NB4 (cell line): ENCODE measurements at regions not wholly inside any gene's neighbourhood (a gene's known extent, or its start where the extent isn't known, plus 50 kb on each side); places are given as distances from the start of the nearest gene placed in this dataset.

Experiments used
- DNase-seq: peaks from one replicate; pipeline ENCODE4 v3.0.0; 2010; ENCODE audit warnings: low read depth
- H3K4me3 ChIP-seq: one replicate; pipeline ENCODE4 v1.5.1; 2011; ENCODE audit warnings: mild to moderate bottlenecking, low read depth, low read length, moderate library complexity
- MYC ChIP-seq: IDR thresholded peaks from 2 replicates; pipeline ENCODE4 v1.6.1; 2011; ENCODE audit warnings: low read depth, low read length
- POLR2A ChIP-seq: IDR thresholded peaks from 2 replicates; pipeline ENCODE4 v1.6.1; 2011; ENCODE audit warnings: mild to moderate bottlenecking; ENCODE audit not compliant: insufficient read length; ENCODE audit errors: extremely low read depth
- TF ChIP-seq, protein P1 (sequence below): IDR thresholded peaks from one replicate; pipeline ENCODE4 v1.5.1; 2012; ENCODE audit warnings: low read depth, low read length
- TF ChIP-seq, protein P2 (sequence below): IDR thresholded peaks from 2 replicates; pipeline ENCODE4 v1.6.1; 2011; ENCODE audit warnings: low read depth, low read length

DNA sequence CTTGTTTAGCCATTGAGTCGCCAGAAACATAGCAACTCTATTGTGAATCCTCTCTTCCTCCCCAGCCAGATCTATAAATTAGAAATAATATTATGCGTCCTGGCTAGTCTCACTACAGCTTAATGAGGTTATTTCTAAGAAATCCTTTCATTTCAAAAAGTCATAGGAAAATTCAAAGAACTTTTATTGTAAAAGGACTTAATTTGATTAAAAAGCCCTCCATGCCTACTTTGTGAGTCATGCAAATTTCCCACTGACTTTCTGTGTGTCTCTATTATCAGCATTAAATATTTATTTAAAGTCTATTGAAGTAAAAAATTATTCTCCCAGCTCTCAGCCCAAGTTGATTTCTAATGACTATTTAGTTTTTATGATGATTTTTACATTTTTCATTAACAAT, 160.7 kb downstream of the PHLDA1 start:
- no peak for DNase-seq
- TF ChIP-seq POLR2A = no peak
- TF ChIP-seq, protein P1, sequence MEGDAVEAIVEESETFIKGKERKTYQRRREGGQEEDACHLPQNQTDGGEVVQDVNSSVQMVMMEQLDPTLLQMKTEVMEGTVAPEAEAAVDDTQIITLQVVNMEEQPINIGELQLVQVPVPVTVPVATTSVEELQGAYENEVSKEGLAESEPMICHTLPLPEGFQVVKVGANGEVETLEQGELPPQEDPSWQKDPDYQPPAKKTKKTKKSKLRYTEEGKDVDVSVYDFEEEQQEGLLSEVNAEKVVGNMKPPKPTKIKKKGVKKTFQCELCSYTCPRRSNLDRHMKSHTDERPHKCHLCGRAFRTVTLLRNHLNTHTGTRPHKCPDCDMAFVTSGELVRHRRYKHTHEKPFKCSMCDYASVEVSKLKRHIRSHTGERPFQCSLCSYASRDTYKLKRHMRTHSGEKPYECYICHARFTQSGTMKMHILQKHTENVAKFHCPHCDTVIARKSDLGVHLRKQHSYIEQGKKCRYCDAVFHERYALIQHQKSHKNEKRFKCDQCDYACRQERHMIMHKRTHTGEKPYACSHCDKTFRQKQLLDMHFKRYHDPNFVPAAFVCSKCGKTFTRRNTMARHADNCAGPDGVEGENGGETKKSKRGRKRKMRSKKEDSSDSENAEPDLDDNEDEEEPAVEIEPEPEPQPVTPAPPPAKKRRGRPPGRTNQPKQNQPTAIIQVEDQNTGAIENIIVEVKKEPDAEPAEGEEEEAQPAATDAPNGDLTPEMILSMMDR = no peak
- no peak for TF ChIP-seq MYC
- TF ChIP-seq, protein P2, sequence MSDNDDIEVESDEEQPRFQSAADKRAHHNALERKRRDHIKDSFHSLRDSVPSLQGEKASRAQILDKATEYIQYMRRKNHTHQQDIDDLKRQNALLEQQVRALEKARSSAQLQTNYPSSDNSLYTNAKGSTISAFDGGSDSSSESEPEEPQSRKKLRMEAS = no peak

DNA sequence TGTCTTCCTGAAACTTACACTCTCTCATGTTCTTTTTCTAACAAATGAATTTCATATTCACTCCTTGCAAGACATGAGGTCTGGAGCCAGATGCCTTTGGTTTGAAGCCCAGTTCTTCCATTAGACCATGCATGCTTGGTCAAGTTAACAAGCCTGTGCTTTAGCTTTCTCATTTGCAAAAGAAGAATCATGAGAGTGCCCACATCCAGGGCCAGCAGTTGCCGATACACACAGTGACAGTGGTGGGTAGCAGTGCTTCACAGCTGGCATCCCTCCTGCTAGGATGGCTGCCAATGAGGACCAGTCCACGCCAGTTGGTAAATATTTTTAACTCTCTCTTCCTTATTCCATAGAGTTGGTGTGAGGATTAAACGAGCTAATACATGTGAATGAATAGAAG, 163.1 kb downstream of the PHLDA1 start:
- no peak overlapping the region for H3K4me3 ChIP-seq
- TF ChIP-seq, protein P2 = no peak
- TF ChIP-seq POLR2A (no peak), MYC (no peak)
- TF ChIP-seq, protein P1 = no peak
- DNase-seq = no peak

More for the DNA sequence above, 160.7 kb downstream of the PHLDA1 start:
- no peak overlapping the region for H3K4me3 ChIP-seq

DNA sequence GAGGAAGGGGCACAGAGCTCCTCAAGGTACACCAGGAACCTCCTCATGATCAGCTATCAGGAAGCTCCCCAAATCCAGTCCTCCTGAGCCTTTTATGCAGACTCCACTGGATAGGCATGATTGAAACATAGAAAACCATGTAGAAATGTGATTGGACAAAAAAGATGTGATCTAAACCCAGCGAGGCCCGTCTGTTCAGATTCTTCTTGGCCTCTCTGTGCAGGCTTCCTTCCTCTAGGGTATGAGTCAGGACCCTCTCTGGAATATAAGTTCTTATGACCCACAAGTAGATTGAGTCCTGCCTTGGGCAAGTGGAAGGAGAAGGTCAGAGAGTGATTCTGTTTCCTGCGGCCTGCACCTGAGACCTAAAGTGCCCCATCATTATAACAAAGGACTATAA, 166.3 kb downstream of the PHLDA1 start:
- no peak overlapping the region for H3K4me3 ChIP-seq
- no peak for DNase-seq
- TF ChIP-seq, protein P1 = no peak
- TF ChIP-seq POLR2A = no peak
- no peak for TF ChIP-seq MYC

DNA sequence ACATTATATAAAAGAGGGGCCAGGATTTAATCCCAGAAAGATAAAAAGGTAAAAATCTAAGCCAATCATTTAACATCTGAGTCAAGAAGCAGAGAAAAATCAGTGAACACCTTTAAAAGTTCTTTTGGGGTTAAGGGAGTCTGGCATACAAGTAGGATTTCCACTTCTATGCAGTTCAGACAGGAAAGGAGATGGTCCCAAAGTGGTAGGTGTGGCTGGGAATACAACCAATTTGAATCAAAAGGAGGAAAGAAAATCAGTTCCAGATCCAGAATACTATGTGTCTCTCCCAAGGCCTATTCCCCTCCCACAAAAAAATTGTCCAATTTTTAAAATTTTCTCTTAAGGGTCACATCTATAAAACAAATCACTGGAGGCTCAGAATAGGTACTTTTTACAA, 167.4 kb downstream of the PHLDA1 start:
- TF ChIP-seq MYC (no peak), POLR2A (no peak)
- TF ChIP-seq, protein P1 = no peak
- TF ChIP-seq, protein P2 = no peak
- H3K4me3 ChIP-seq = no peak overlapping the region
- DNase-seq = no peak

DNA sequence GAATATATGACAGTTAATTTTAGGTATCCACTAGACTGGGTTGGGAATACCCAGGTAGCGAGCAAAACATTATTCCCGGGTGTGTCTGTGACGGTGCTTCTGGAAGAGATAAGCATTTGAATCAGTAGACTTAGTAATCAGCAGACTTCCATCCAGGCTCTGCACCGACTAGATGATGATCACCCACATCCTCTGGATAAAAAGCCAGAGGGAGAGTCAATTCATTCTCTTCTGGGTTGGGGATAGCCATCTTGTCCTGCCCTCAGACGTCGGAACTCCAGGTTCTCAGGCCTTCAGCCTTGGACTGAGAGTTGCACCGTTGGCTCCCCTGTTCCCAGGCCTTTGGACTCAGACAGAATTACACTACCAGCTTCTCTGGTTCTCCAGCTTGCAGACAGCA, 168.0 kb downstream of the PHLDA1 start:
- no peak for DNase-seq
- TF ChIP-seq MYC = no peak
- TF ChIP-seq, protein P2 = no peak
- TF ChIP-seq POLR2A = no peak
- TF ChIP-seq, protein P1 = no peak
- no peak overlapping the region for H3K4me3 ChIP-seq
